Activated T-cell treated with anti-CD3 and anti-CD28 coated beads, Interleukin-2, amount 50 U/mL, for 24 hours (primary cell): ENCODE measurements at regions not wholly inside any gene's neighbourhood (a gene's known extent, or its start where the extent isn't known, plus 50 kb on each side); places are given as distances from the start of the nearest gene placed in this dataset.

Experiments
- DNase-seq: peaks from one replicate; pipeline ENCODE4 v3.0.0-alpha.2; 2020
- H3K27ac Mint-ChIP-seq: 2 replicates; pipeline ENCODE4 v1.8.0; 2020; ENCODE audit warnings: mild to moderate bottlenecking, mixed read lengths
- H3K27me3 Mint-ChIP-seq: 2 replicates; pipeline ENCODE4 v1.8.0; 2020; ENCODE audit warnings: mixed read lengths
- H3K36me3 Mint-ChIP-seq: 2 replicates; pipeline ENCODE4 v1.8.0; 2020; ENCODE audit warnings: low read depth, mixed read lengths
- H3K4me1 Mint-ChIP-seq: 2 replicates; pipeline ENCODE4 v1.8.0; 2020; ENCODE audit warnings: low read depth, mixed read lengths
- H3K4me3 Mint-ChIP-seq: 2 replicates; pipeline ENCODE4 v1.8.0; 2020; ENCODE audit warnings: mild to moderate bottlenecking, moderate library complexity, mixed read lengths
- H3K9me3 Mint-ChIP-seq: 2 replicates; pipeline ENCODE4 v1.8.0; 2020; ENCODE audit warnings: mixed read lengths

GRCh38 chr14:41380017-41380416 is 226.7 kb upstream of the LRFN5 start:
- H3K4me1 Mint-ChIP-seq, result no peaks in the 10 kb centered on the region
- H3K27me3 Mint-ChIP-seq, result no peaks in the 10 kb centered on the region
- no peaks in the 10 kb centered on the region for H3K36me3 Mint-ChIP-seq
- H3K4me3 Mint-ChIP-seq, result no peak overlapping the region
- H3K9me3 Mint-ChIP-seq, result peaks cover 6% of the 10 kb centered on the region
- no peak overlapping the region for H3K27ac Mint-ChIP-seq
- no peak for DNase-seq

GRCh38 chr14:41378526-41378925 is 228.2 kb upstream of the LRFN5 start:
- Mint-ChIP-seq H3K4me1 (no peaks in the 10 kb centered on the region), H3K27me3 (no peaks in the 10 kb centered on the region), H3K27ac (no peak overlapping the region)

GRCh38 chr14:41377932-41378331 is 228.7 kb upstream of the LRFN5 start:
- H3K9me3 Mint-ChIP-seq, result peaks cover 3% of the 10 kb centered on the region
- H3K4me3 Mint-ChIP-seq, result no peak overlapping the region
- H3K27me3 Mint-ChIP-seq, result no peaks in the 10 kb centered on the region
- no peak overlapping the region for H3K27ac Mint-ChIP-seq
- no peaks in the 10 kb centered on the region for H3K36me3 Mint-ChIP-seq
- H3K4me1 Mint-ChIP-seq, result no peaks in the 10 kb centered on the region
- no peak for DNase-seq

More at GRCh38 chr14:41378526-41378925, 228.2 kb upstream of the LRFN5 start:
- peaks cover 6% of the 10 kb centered on the region for H3K9me3 Mint-ChIP-seq
- no peaks in the 10 kb centered on the region for H3K36me3 Mint-ChIP-seq
- no peak for DNase-seq
- H3K4me3 Mint-ChIP-seq, result no peak overlapping the region

- H3K4me1 Mint-ChIP-seq, result no peaks in the 10 kb centered on the region
- H3K9me3 Mint-ChIP-seq, result peaks cover 2% of the 10 kb centered on the region
- no peak overlapping the region for H3K4me3 Mint-ChIP-seq
- no peak for DNase-seq
- H3K27me3 Mint-ChIP-seq, result no peaks in the 10 kb centered on the region
- no peaks in the 10 kb centered on the region for H3K36me3 Mint-ChIP-seq
- no peak overlapping the region for H3K27ac Mint-ChIP-seq
Observed at GRCh38 chr14:41374092-41374491, 232.6 kb upstream of the LRFN5 start.

- Mint-ChIP-seq H3K4me3 (no peak overlapping the region), H3K36me3 (no peaks in the 10 kb centered on the region), H3K4me1 (no peaks in the 10 kb centered on the region), H3K9me3 (peaks cover 8% of the 10 kb centered on the region), H3K27ac (no peak overlapping the region), H3K27me3 (no peaks in the 10 kb centered on the region)
- DNase-seq, result no peak
Observed at GRCh38 chr14:41362139-41362538, 244.5 kb upstream of the LRFN5 start.

GRCh38 chr14:41360126-41360525 is 246.6 kb upstream of the LRFN5 start:
- H3K36me3 Mint-ChIP-seq, result no peaks in the 10 kb centered on the region
- DNase-seq, result no peak
- no peak overlapping the region for H3K4me3 Mint-ChIP-seq
- no peaks in the 10 kb centered on the region for H3K27me3 Mint-ChIP-seq
- no peak overlapping the region for H3K27ac Mint-ChIP-seq
- peaks cover 8% of the 10 kb centered on the region for H3K9me3 Mint-ChIP-seq
- H3K4me1 Mint-ChIP-seq, result no peaks in the 10 kb centered on the region

- no peaks in the 10 kb centered on the region for H3K27me3 Mint-ChIP-seq
- H3K4me1 Mint-ChIP-seq, result no peaks in the 10 kb centered on the region
- no peaks in the 10 kb centered on the region for H3K36me3 Mint-ChIP-seq
- no peak for DNase-seq
- peaks cover 5% of the 10 kb centered on the region for H3K9me3 Mint-ChIP-seq
- H3K27ac Mint-ChIP-seq, result no peak overlapping the region
- no peak overlapping the region for H3K4me3 Mint-ChIP-seq
Observed at GRCh38 chr14:41355866-41356265, 250.8 kb upstream of the LRFN5 start.

- H3K9me3 Mint-ChIP-seq, result no peaks in the 10 kb centered on the region
- no peak for DNase-seq
- no peaks in the 10 kb centered on the region for H3K36me3 Mint-ChIP-seq
- H3K4me3 Mint-ChIP-seq, result no peak overlapping the region
- no peaks in the 10 kb centered on the region for H3K4me1 Mint-ChIP-seq
- no peak overlapping the region for H3K27ac Mint-ChIP-seq
- H3K27me3 Mint-ChIP-seq, result no peaks in the 10 kb centered on the region
Observed at GRCh38 chr14:41350476-41350875, 256.2 kb upstream of the LRFN5 start.

- no peaks in the 10 kb centered on the region for H3K27me3 Mint-ChIP-seq
- no peak overlapping the region for H3K27ac Mint-ChIP-seq
- no peaks in the 10 kb centered on the region for H3K9me3 Mint-ChIP-seq
- no peaks in the 10 kb centered on the region for H3K36me3 Mint-ChIP-seq
- H3K4me1 Mint-ChIP-seq, result no peaks in the 10 kb centered on the region
- DNase-seq, result no peak
- no peak overlapping the region for H3K4me3 Mint-ChIP-seq
Observed at GRCh38 chr14:41349289-41349910, 257.3 kb upstream of the LRFN5 start.

- no peaks in the 10 kb centered on the region for H3K27me3 Mint-ChIP-seq
- no peaks in the 10 kb centered on the region for H3K4me1 Mint-ChIP-seq
- no peak overlapping the region for H3K27ac Mint-ChIP-seq
- H3K9me3 Mint-ChIP-seq, result peaks cover 9% of the 10 kb centered on the region
- DNase-seq, result no peak
- H3K4me3 Mint-ChIP-seq, result no peak overlapping the region
- no peaks in the 10 kb centered on the region for H3K36me3 Mint-ChIP-seq
Observed at GRCh38 chr14:41343857-41344256, 262.8 kb upstream of the LRFN5 start.

- no peaks in the 10 kb centered on the region for H3K27me3 Mint-ChIP-seq
- no peak overlapping the region for H3K27ac Mint-ChIP-seq
- H3K4me1 Mint-ChIP-seq, result no peaks in the 10 kb centered on the region
- no peaks in the 10 kb centered on the region for H3K36me3 Mint-ChIP-seq
- no peak for DNase-seq
- no peak overlapping the region for H3K4me3 Mint-ChIP-seq
- H3K9me3 Mint-ChIP-seq, result peaks cover 9% of the 10 kb centered on the region
Observed at GRCh38 chr14:41313196-41313595, 293.5 kb upstream of the LRFN5 start.

- H3K27ac Mint-ChIP-seq, result no peak overlapping the region
- H3K4me3 Mint-ChIP-seq, result no peak overlapping the region
- no peaks in the 10 kb centered on the region for H3K9me3 Mint-ChIP-seq
- DNase-seq, result no peak
- no peaks in the 10 kb centered on the region for H3K36me3 Mint-ChIP-seq
- H3K4me1 Mint-ChIP-seq, result no peaks in the 10 kb centered on the region
- no peaks in the 10 kb centered on the region for H3K27me3 Mint-ChIP-seq
Observed at GRCh38 chr14:41303506-41303905, 303.2 kb upstream of the LRFN5 start.

GRCh38 chr14:41302776-41303175 is 303.9 kb upstream of the LRFN5 start:
- H3K27me3 Mint-ChIP-seq, result no peaks in the 10 kb centered on the region
- no peak overlapping the region for H3K27ac Mint-ChIP-seq
- H3K9me3 Mint-ChIP-seq, result no peaks in the 10 kb centered on the region
- no peaks in the 10 kb centered on the region for H3K4me1 Mint-ChIP-seq
- DNase-seq, result no peak
- H3K36me3 Mint-ChIP-seq, result no peaks in the 10 kb centered on the region
- H3K4me3 Mint-ChIP-seq, result no peak overlapping the region

GRCh38 chr14:41299924-41300323 is 306.8 kb upstream of the LRFN5 start:
- Mint-ChIP-seq H3K27me3 (no peaks in the 10 kb centered on the region), H3K36me3 (no peaks in the 10 kb centered on the region), H3K4me3 (no peak overlapping the region), H3K27ac (no peak overlapping the region), H3K9me3 (peaks cover 4% of the 10 kb centered on the region), H3K4me1 (no peaks in the 10 kb centered on the region)
- DNase-seq, result no peak

- no peaks in the 10 kb centered on the region for H3K27me3 Mint-ChIP-seq
- DNase-seq, result no peak
- peaks cover 7% of the 10 kb centered on the region for H3K9me3 Mint-ChIP-seq
- H3K4me3 Mint-ChIP-seq, result no peak overlapping the region
- no peaks in the 10 kb centered on the region for H3K36me3 Mint-ChIP-seq
- no peaks in the 10 kb centered on the region for H3K4me1 Mint-ChIP-seq
- H3K27ac Mint-ChIP-seq, result no peak overlapping the region
Observed at GRCh38 chr14:41298328-41298690, 308.4 kb upstream of the LRFN5 start.
